Endodermal cell (in vitro differentiated cells): ENCODE measurements at regions not wholly inside any gene's neighbourhood (a gene's known extent, or its start where the extent isn't known, plus 50 kb on each side); places are given as distances from the start of the nearest gene placed in this dataset.

Source experiments
- DNase-seq: peaks from one replicate; pipeline ENCODE4 v3.0.0-alpha.2; 2017
- H3K27ac ChIP-seq: 2 replicates; pipeline ENCODE4 v1.5.1; 2013; ENCODE audit warnings: mild to moderate bottlenecking, low read depth, low read length, moderate library complexity
- H3K27me3 ChIP-seq: 2 replicates; pipeline ENCODE4 v1.6.1; 2013; ENCODE audit warnings: mild to moderate bottlenecking, low read length, moderate library complexity; ENCODE audit not compliant: insufficient read depth, control insufficient read depth, poor library complexity, severe bottlenecking
- H3K36me3 ChIP-seq: 2 replicates; pipeline ENCODE4 v1.7.0; 2013; ENCODE audit warnings: mild to moderate bottlenecking, low read length, moderate library complexity; ENCODE audit not compliant: control insufficient read depth, insufficient read depth
- H3K4me1 ChIP-seq: one replicate; pipeline ENCODE4 v1.7.0; 2013; ENCODE audit warnings: low read length; ENCODE audit not compliant: control insufficient read depth, insufficient read depth
- H3K4me3 ChIP-seq: 2 replicates; pipeline ENCODE4 v1.5.1; 2013; ENCODE audit warnings: mild to moderate bottlenecking, low read length, moderate library complexity
- H3K9ac ChIP-seq: 2 replicates; pipeline ENCODE4 v1.6.1; 2013; ENCODE audit warnings: mild to moderate bottlenecking, low read length, moderate library complexity; ENCODE audit not compliant: poor library complexity, severe bottlenecking; ENCODE audit errors: extremely low read depth
- H3K9me3 ChIP-seq: 2 replicates; pipeline ENCODE4 v1.6.1; 2013; ENCODE audit warnings: mild to moderate bottlenecking, low read length, moderate library complexity; ENCODE audit not compliant: control insufficient read depth
- H3K27ac Mint-ChIP-seq: 2 replicates; pipeline ENCODE4 v1.8.0; 2020; ENCODE audit warnings: mixed read lengths
- H3K27me3 Mint-ChIP-seq: 2 replicates; pipeline ENCODE4 v1.8.0; 2021; ENCODE audit warnings: mild to moderate bottlenecking, mixed read lengths; ENCODE audit not compliant: insufficient read depth
- H3K36me3 Mint-ChIP-seq: 2 replicates; pipeline ENCODE4 v1.8.0; 2020; ENCODE audit warnings: low read depth, mixed read lengths
- H3K4me1 Mint-ChIP-seq: 2 replicates; pipeline ENCODE4 v1.8.0; 2020; ENCODE audit warnings: mixed read lengths
- H3K4me3 Mint-ChIP-seq: 2 replicates; pipeline ENCODE4 v1.8.0; 2020; ENCODE audit warnings: mild to moderate bottlenecking, moderate library complexity, mixed read lengths
- H3K9me3 Mint-ChIP-seq: 2 replicates; pipeline ENCODE4 v1.8.0; 2020; ENCODE audit warnings: mild to moderate bottlenecking, mixed read lengths
- WGBS, 2 experiments: methylation state at CpG; one replicate each; pipeline versions ENCODE4 v1.1.5 to v1.1.7; 2013; ENCODE audit warnings: missing lambda C conversion rate in 2 of 2, mixed read lengths in 1 of 2; ENCODE audit not compliant: insufficient coverage in 1 of 2, insufficient read length in 1 of 2; 5-methylcytosine and 5-hydroxymethylcytosine counted together
- TF ChIP-seq, protein P1 (sequence below): fragments of 200-600 bp; sonication (generic); conservative IDR thresholded peaks from 2 replicates; pipeline ENCODE4 v1.5.0; 2021; ENCODE audit warnings: antibody characterized with exemption, mild to moderate bottlenecking

GRCh38 chr2:211259831-211260476 lies 703.6 kb downstream of the CPS1 start:
- no peaks in the 10 kb centered on the region for H3K27me3 ChIP-seq
- H3K27ac ChIP-seq: no peak overlapping the region
- peaks cover 2% of the 10 kb centered on the region for H3K9me3 ChIP-seq
- Mint-ChIP-seq H3K9me3 (peaks cover 1% of the 10 kb centered on the region), H3K36me3 (peaks cover 2% of the 10 kb centered on the region), H3K27ac (no peak overlapping the region), H3K4me3 (no peak overlapping the region), H3K27me3 (no peaks in the 10 kb centered on the region), H3K4me1 (no peaks in the 10 kb centered on the region)
- no peak for DNase-seq
- H3K9ac ChIP-seq: no peak overlapping the region
- no peaks in the 10 kb centered on the region for H3K4me1 ChIP-seq
- WGBS, 2 experiments: 91 to 92% methylated on average over 2 to 4 of the region's 4 CpGs
- no peak overlapping the region for H3K4me3 ChIP-seq
- H3K36me3 ChIP-seq: no peaks in the 10 kb centered on the region
- TF ChIP-seq, protein P1, sequence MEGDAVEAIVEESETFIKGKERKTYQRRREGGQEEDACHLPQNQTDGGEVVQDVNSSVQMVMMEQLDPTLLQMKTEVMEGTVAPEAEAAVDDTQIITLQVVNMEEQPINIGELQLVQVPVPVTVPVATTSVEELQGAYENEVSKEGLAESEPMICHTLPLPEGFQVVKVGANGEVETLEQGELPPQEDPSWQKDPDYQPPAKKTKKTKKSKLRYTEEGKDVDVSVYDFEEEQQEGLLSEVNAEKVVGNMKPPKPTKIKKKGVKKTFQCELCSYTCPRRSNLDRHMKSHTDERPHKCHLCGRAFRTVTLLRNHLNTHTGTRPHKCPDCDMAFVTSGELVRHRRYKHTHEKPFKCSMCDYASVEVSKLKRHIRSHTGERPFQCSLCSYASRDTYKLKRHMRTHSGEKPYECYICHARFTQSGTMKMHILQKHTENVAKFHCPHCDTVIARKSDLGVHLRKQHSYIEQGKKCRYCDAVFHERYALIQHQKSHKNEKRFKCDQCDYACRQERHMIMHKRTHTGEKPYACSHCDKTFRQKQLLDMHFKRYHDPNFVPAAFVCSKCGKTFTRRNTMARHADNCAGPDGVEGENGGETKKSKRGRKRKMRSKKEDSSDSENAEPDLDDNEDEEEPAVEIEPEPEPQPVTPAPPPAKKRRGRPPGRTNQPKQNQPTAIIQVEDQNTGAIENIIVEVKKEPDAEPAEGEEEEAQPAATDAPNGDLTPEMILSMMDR: no peak

DNA sequence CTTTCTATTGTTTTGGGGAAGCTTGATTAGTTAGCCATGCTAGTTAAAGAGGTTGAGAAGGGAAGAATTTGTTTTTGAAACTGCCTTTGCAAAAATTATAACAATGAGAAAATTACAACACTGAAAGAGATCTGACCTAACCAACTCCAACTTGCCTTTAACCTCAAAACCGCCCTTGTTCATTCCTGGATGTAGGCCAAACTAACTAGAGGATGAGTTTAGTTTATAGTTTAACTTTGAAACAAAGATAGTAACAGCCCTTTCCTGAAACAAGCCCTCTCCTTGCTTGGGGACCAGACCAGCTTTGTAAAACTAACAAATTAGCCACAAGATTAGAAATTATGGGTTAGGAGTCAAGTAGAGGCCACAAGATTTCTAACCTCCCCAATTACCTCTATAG lies 713.9 kb downstream of the CPS1 start:
- Mint-ChIP-seq H3K4me1 (no peaks in the 10 kb centered on the region), H3K27ac (no peak overlapping the region), H3K36me3 (peaks cover 2% of the 10 kb centered on the region), H3K4me3 (no peak overlapping the region), H3K27me3 (no peaks in the 10 kb centered on the region), H3K9me3 (peaks cover 2% of the 10 kb centered on the region)
- Histone ChIP-seq H3K36me3 (no peaks in the 10 kb centered on the region), H3K27ac (no peak overlapping the region), H3K27me3 (no peaks in the 10 kb centered on the region), H3K9ac (no peak overlapping the region), H3K9me3 (no peaks in the 10 kb centered on the region), H3K4me3 (no peak overlapping the region), H3K4me1 (no peaks in the 10 kb centered on the region)
- WGBS, 2 experiments: 100% methylated on average over 1 of the region's 1 CpG; no CpG with 5 or more reads in 1 of the 2 experiments
- no peak for DNase-seq
- TF ChIP-seq, protein P1: no peak

DNA sequence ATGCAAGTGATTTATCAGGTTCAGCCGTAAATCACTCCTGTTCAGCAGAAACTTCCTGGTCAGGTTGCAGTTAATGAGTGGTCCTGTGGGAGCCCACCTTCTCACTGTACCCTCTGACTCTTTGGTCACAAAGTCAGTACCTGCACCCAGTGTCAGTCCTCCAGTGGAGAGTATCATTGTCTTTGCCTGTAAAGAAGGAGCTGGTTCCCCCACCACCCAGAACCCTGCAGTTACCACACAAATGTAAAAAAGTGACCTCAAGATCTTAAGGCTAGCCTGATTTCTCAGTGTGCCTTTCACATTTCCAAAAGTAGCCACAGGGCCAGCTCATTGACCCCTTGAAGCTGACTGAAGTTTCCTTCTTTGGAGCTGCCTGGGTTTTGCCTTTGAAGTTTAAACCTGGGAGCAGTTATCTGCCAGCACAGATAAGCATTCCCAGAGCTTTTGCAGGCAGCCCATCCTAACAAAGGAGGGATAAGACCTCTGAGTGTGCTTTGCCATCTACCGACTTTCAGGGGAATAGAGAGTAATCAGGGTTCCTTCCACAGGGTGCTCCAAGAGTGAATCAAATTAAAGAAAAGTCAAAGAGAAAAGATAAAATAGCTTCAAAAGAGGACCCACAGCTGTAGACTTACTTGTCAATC lies 725.2 kb downstream of the CPS1 start:
- no peak overlapping the region for H3K9ac ChIP-seq
- H3K4me1 Mint-ChIP-seq: peaks cover 19% of the 10 kb centered on the region
- DNase-seq: peak; percentile 72
- H3K9me3 Mint-ChIP-seq: no peaks in the 10 kb centered on the region
- H3K4me1 ChIP-seq: peaks cover 9% of the 10 kb centered on the region
- H3K27me3 ChIP-seq: no peaks in the 10 kb centered on the region
- H3K36me3 Mint-ChIP-seq: no peaks in the 10 kb centered on the region
- no peak overlapping the region for H3K4me3 Mint-ChIP-seq
- no peaks in the 10 kb centered on the region for H3K9me3 ChIP-seq
- H3K27me3 Mint-ChIP-seq: no peaks in the 10 kb centered on the region
- 55 to 56% methylated on average over 2 of the region's 2 CpGs for WGBS, 2 experiments
- H3K27ac ChIP-seq: no peak overlapping the region
- H3K27ac Mint-ChIP-seq: peak overlapping the region; percentile 85
- H3K4me3 ChIP-seq: no peak overlapping the region
- TF ChIP-seq, protein P1: peak; percentile 58
- H3K36me3 ChIP-seq: no peaks in the 10 kb centered on the region
